LHCN-M2 (cell line): ENCODE measurements at regions not wholly inside any gene's neighbourhood (a gene's known extent, or its start where the extent isn't known, plus 50 kb on each side); places are given as distances from the start of the nearest gene placed in this dataset.

Experiments
- DNase-seq: peaks from one replicate; pipeline ENCODE4 v3.0.0-alpha.2; 2012; ENCODE audit warnings: low read depth

GRCh38 chr6:22399693-22400092 is 102.9 kb upstream of the PRL start:
- peak; percentile 43 for DNase-seq

DNA sequence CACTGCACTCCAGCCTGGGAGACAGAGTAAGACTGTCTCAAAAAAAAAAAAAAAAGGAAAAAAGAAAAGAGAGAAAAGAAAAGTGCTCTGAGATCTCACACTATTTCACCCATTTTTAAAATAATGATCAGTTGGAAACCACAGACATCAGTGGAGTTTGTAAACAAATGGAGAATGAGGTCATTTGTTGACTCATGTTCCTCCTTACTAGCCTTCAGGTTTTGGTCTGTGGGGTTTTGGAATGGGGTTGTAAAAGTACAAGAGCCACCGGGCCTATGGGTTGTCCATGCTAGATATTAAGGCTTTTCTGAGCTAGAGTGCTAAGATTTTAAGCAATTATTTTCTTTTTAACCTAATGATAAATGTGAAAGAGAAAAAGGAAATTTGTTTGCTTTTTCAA is 104.4 kb upstream of the PRL start:
- peak; percentile 38 for DNase-seq

DNA sequence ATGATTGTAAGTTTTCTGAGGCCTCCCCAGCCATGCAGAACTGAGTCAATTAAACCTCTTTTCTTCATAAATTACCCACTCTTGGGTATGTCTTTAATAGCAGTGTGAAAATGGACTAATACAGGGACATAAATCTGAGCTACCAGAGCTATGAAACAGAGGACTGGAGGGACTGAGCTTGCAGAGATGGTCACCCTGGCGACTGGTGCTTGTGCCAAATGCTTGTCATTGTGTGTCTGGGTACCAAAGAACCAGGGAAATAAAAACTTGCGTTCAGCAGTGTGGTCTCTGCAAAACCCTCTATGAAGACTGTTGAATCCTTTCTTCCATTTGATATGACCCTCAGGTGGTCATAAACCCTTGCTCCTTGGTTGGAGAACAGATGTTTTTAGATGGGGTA is 105.1 kb upstream of the PRL start:
- DNase-seq, result no peak

GRCh38 chr6:22409486-22409885 is 112.7 kb upstream of the PRL start:
- no peak for DNase-seq

GRCh38 chr6:22411376-22412105 is 114.7 kb upstream of the PRL start:
- DNase-seq, result peak; percentile 44

DNA sequence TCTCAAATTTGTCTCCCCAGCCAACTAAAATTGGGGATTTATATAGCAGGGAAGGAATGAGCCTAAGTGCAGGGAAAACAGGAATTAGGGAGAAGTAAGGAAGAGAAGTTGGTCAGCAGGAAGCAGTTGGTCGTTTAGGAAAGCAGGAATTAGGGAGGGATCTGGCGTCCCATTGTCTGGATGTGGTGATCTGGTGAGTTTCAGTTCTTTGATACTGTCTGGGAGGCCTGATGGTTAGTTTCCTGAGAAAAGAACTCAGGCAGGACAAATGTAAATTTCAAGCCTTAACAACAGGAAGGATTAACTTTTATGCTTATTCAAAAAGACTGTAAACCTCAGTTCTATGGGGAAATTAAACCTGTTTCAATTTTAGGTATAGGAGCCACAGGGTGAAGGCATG is 116.2 kb upstream of the PRL start:
- no peak for DNase-seq

GRCh38 chr6:22413681-22414311 is 117.0 kb upstream of the PRL start:
- DNase-seq, result peak; percentile 60

GRCh38 chr6:22418714-22419113 is 121.9 kb upstream of the PRL start:
- no peak for DNase-seq

GRCh38 chr6:22421198-22421597 is 124.4 kb upstream of the PRL start:
- peak; percentile 54 for DNase-seq

- no peak for DNase-seq
Measured at GRCh38 chr6:22424196-22424595, 127.4 kb upstream of the PRL start.

GRCh38 chr6:22432060-22432459 is 135.2 kb upstream of the PRL start:
- no peak for DNase-seq

DNA sequence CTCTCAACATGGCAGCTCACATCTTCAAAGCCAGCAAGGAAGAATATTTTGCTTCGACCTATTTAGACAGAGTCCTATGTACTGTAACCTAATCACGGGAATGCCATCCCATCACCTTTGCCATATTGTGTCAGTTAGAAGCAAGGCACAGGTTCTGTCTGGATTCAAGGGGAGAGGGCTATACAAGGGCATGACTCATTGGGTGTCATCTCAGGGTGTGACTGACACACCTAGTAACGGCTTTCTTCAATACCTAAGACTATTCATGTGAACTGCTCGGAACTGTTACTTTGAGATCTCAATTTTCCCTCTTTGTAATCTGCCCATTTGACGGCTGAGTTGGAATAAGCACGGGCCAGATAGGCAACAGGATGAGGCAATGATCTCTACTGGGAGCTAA is 135.6 kb upstream of the HDGFL1 start:
- DNase-seq, result no peak

- no peak for DNase-seq
Measured at GRCh38 chr6:22435151-22435550, 134.2 kb upstream of the HDGFL1 start.

GRCh38 chr6:22436134-22436533 is 133.2 kb upstream of the HDGFL1 start:
- DNase-seq, result no peak

DNA sequence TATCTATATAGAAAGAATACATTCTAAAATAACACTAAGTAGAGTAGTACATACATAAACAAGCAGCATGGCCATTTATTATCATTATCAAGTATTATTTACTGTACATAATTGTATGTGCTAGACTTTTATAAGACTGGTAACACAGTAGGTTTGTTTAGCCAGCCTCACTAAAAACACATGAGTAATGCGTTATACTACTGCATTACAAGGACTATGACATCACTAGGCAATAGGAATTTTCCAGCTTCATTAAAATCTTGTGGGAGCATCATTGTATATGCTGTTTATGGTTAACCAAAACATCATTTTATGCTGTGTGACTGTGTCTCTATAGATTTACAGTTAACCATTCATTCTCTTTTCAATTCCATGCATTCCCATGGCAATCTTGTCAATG is 131.7 kb upstream of the HDGFL1 start:
- no peak for DNase-seq

DNA sequence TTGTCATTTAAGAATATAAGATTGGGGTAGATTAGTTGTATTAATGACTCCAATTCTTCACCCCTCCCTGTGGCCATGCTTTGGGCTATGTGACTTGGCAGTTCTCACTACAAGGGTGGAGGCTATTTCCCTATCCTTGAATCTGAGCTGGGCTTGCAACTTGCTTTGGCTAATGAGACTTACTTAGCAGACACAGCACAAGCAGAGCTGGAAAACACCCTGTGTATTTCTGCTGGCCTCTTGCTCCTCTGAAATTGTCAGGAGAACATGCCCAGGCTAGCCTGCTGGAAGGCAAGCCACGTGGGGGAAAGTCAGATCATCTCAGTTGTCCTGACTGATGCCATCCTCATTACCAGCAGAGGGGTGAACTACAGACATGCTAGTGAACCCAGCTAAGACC is 126.5 kb upstream of the HDGFL1 start:
- peak; percentile 13 for DNase-seq

GRCh38 chr6:22444330-22444729 is 125.0 kb upstream of the HDGFL1 start:
- DNase-seq, result peak; percentile 67

- DNase-seq, result no peak
Measured at GRCh38 chr6:22445946-22446345, 123.4 kb upstream of the HDGFL1 start.

DNA sequence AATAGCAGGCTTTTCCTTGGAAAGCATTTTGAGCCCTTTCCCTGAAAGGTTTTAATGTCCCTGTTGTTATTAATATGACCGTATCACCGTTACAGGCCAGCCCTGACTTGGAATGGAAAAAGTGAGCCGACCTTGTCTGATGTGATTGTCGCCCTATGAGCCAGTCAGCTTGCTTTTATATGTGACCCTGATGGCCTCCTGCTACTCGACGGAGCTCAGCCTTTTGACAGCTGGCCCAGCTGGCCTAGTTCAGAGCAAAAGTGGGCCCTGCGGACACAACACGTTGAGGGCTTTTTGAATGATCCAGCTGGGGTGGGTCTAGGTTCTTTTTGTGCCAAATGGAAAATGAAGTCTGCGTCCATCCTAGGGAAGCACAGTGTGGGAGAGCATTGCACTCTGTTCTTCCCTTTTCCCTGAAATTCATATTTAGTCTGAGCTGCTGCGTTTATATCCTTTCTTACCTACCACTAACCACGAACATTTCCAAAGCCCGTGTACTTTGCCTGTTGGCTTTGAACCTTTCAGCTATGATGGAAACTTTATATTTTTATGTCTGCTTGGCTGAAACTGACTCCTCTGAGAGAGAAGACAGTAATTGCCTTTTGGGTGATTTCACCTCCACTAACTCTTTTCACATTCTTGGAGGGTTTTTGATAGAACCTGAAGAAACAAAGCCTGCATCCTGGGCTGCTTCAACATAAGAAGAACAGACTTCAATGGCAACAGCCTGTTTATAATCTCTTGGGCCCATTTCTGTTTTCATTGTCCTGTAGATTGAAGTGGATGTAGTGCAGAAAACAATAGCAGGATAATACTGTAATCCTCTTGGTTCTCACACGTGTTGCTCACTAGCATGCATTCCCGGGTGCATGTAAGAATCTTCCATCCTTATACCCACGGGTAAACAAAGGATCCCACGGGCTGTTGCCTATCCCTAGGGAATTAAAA is 121.8 kb upstream of the HDGFL1 start:
- DNase-seq, result no peak

DNA sequence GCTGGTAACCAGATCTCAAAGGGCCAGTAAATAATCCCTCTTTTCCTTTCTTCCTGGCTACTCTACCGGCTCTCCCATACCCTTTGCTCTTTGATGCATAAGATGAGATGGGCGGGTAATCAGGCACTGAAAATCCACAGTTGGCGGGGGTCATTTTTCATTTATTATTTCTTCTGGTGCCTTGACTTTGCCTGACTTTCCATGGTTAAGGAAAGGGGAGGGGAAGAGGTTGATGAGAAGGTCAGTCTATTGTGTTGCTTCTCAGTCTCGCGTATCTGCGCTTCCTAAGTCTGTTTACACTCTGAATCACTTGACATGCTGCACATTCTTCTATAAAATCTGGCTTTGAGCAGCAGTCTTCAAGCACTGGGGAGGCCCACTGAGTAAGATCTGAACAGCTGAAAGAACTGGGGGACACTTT is 121.1 kb upstream of the HDGFL1 start:
- DNase-seq, result peak; percentile 72

DNA sequence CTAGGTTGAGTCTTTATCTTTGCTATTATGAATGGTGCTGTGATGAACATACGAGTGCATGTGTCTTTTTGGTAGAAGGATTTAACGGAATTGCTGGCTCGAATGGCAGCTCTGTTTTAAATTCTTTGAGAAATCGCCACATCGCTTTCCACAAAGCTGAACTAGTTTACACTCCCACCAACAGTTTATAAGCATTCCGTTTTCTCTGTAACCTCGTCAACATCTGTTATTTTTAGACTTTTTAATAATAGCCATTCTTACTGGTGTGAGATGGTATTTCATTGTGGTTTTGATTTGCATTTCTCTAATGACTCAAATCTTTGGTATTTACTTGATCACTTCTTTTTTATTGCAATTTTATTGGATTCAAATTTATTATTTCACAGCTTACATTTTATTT is 117.4 kb upstream of the HDGFL1 start:
- DNase-seq, result peak; percentile 10

GRCh38 chr6:22455378-22455777 is 114.0 kb upstream of the HDGFL1 start:
- DNase-seq, result no peak
